Tibial nerve (tissue), 4 donors: ENCODE measurements at regions not wholly inside any gene's neighbourhood (a gene's known extent, or its start where the extent isn't known, plus 50 kb on each side); places are given as distances from the start of the nearest gene placed in this dataset.

Experiments
- DNase-seq, 2 donors: peaks; one replicate each; pipeline ENCODE4 v3.0.0-alpha.2; 2019; ENCODE audit warnings: low spot score in 2 of 2
- H3K27ac ChIP-seq, 4 donors: fragments of 200-600 bp; sonication (generic) in 3 of 4; one replicate each; pipeline ENCODE4 v1.5.1; 2017 to 2019; ENCODE audit warnings: mild to moderate bottlenecking in 1 of 4
- H3K27me3 ChIP-seq, 2 donors: fragments of 200-600 bp; sonication (generic) in 1 of 2; one replicate each; pipeline versions ENCODE4 v1.5.1 to v1.6.0; 2017 to 2019
- H3K36me3 ChIP-seq, 3 donors: fragments of 200-600 bp; sonication (generic); one replicate each; pipeline ENCODE4 v1.5.1; 2018 to 2019
- H3K4me1 ChIP-seq, 4 donors: fragments of 200-600 bp; sonication (generic) in 3 of 4; one replicate each; pipeline ENCODE4 v1.5.1; 2017 to 2019
- H3K4me3 ChIP-seq, 4 donors: fragments of 200-600 bp; sonication (generic) in 3 of 4; one replicate each; pipeline ENCODE4 v1.5.1; 2017 to 2019; ENCODE audit warnings: mild to moderate bottlenecking in 1 of 4, moderate library complexity in 1 of 4
- H3K9me3 ChIP-seq, 4 donors: fragments of 200-600 bp; sonication (generic) in 3 of 4; one replicate each; pipeline ENCODE4 v1.5.1; 2017 to 2019
- CTCF ChIP-seq, 5 experiments: fragments of 200-600 bp in 3 of 5; fragments of 450-650 bp in 2 of 5; sonication (generic) in 3 of 5; IDR thresholded peaks; one replicate each; pipeline ENCODE4 v1.5.1; 2016 to 2019; ENCODE audit warnings: antibody characterized with exemption in 5 of 5, mild to moderate bottlenecking in 3 of 5, moderate library complexity in 2 of 5
- EP300 ChIP-seq, 2 donors: sonication (generic); formaldehyde crosslinking; IDR thresholded peaks; one replicate each; pipeline ENCODE4 v1.6.1; 2017; ENCODE audit warnings: antibody characterized with exemption in 2 of 2, mild to moderate bottlenecking in 1 of 2
- POLR2A ChIP-seq, 2 donors: fragments of 450-650 bp; IDR thresholded peaks; one replicate each; pipeline ENCODE4 v1.6.1; 2017; ENCODE audit warnings: antibody characterized with exemption in 2 of 2, mild to moderate bottlenecking in 2 of 2, moderate library complexity in 2 of 2
- WGBS, 2 donors: methylation state at CpG; one replicate each; pipeline ENCODE4 v1.1.5; 2018; 5-methylcytosine and 5-hydroxymethylcytosine counted together

- TF ChIP-seq EP300 (IDR thresholded peaks at IDR 0.05) = no peak
- DNase-seq = no peak
- no peaks in the 10 kb centered on the region for H3K4me1 ChIP-seq
- no peak overlapping the region for H3K4me3 ChIP-seq
- no peaks in the 10 kb centered on the region for H3K9me3 ChIP-seq
- H3K27me3 ChIP-seq = no peaks in the 10 kb centered on the region
- H3K36me3 ChIP-seq = no peaks in the 10 kb centered on the region
- WGBS, 2 donors = 82 to 85% methylated on average over 2 of the region's 2 CpGs
- no peak overlapping the region for H3K27ac ChIP-seq
Measured at GRCh38 chr1:57644667-57645066, 220.8 kb upstream of the DAB1 start.

DNA sequence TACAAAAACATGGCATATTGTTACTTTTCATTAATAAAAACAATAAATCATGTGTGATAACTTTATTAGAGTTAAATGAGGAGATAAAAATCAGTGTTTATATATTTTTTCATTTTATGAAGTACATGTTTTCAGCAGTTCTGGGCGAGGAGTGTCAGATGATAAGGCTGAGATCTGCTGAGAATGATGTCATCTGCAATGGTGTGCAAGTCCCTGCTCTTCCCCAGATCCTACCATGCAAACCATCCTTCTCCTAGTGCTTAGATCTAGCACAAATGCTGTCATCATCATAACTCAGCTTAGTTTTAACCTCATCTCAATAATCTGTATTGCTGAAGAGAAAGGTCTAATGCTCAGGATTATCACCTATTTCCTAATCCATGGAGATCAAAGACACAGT, 214.4 kb upstream of the DAB1 start:
- no peaks in the 10 kb centered on the region for H3K9me3 ChIP-seq
- H3K4me1 ChIP-seq = no peaks in the 10 kb centered on the region
- no peak for TF ChIP-seq POLR2A (IDR thresholded peaks at IDR 0.05)
- TF ChIP-seq EP300 (IDR thresholded peaks at IDR 0.05) = no peak
- TF ChIP-seq CTCF (IDR thresholded peaks at IDR 0.05) = no peak
- no peaks in the 10 kb centered on the region for H3K36me3 ChIP-seq
- no peak overlapping the region for H3K4me3 ChIP-seq
- 60 to 70% methylated on average over 1 of the region's 1 CpG for WGBS, 2 donors
- no peaks in the 10 kb centered on the region for H3K27me3 ChIP-seq
- no peak overlapping the region for H3K27ac ChIP-seq
- no peak for DNase-seq

GRCh38 chr1:57637155-57637554, 213.3 kb upstream of the DAB1 start:
- Histone ChIP-seq H3K27ac (no peak overlapping the region), H3K4me1 (no peaks in the 10 kb centered on the region), H3K9me3 (no peaks in the 10 kb centered on the region), H3K4me3 (no peak overlapping the region), H3K27me3 (no peaks in the 10 kb centered on the region), H3K36me3 (no peaks in the 10 kb centered on the region)
- no peak for DNase-seq
- TF ChIP-seq POLR2A (IDR thresholded peaks at IDR 0.05) (no peak), EP300 (IDR thresholded peaks at IDR 0.05) (no peak), CTCF (IDR thresholded peaks at IDR 0.05) (no peak)
- 81 to 100% methylated on average over 2 of the region's 2 CpGs for WGBS, 2 donors

GRCh38 chr1:57633881-57634280, 210.0 kb upstream of the DAB1 start:
- Histone ChIP-seq H3K4me1 (no peaks in the 10 kb centered on the region), H3K9me3 (no peaks in the 10 kb centered on the region), H3K27me3 (no peaks in the 10 kb centered on the region), H3K27ac (no peak overlapping the region), H3K36me3 (no peaks in the 10 kb centered on the region), H3K4me3 (no peak overlapping the region)
- 77 to 82% methylated on average over 3 of the region's 3 CpGs for WGBS, 2 donors
- DNase-seq = no peak
- TF ChIP-seq CTCF (IDR thresholded peaks at IDR 0.05) = no peak
- TF ChIP-seq EP300 (IDR thresholded peaks at IDR 0.05) = no peak
- no peak for TF ChIP-seq POLR2A (IDR thresholded peaks at IDR 0.05)

- TF ChIP-seq POLR2A (IDR thresholded peaks at IDR 0.05) (no peak), CTCF (IDR thresholded peaks at IDR 0.05) (no peak), EP300 (IDR thresholded peaks at IDR 0.05) (no peak)
- no peak overlapping the region for H3K27ac ChIP-seq
- H3K27me3 ChIP-seq = no peaks in the 10 kb centered on the region
- H3K4me1 ChIP-seq = no peaks in the 10 kb centered on the region
- no peaks in the 10 kb centered on the region for H3K36me3 ChIP-seq
- no peaks in the 10 kb centered on the region for H3K9me3 ChIP-seq
- DNase-seq = no peak
- no peak overlapping the region for H3K4me3 ChIP-seq
- 33 to 48% methylated on average over 4 of the region's 4 CpGs for WGBS, 2 donors
Measured at GRCh38 chr1:57633056-57633455, 209.2 kb upstream of the DAB1 start.

- H3K27ac ChIP-seq = no peak overlapping the region
- TF ChIP-seq CTCF (IDR thresholded peaks at IDR 0.05) (no peak), EP300 (IDR thresholded peaks at IDR 0.05) (no peak)
- no peaks in the 10 kb centered on the region for H3K4me1 ChIP-seq
- no peak for DNase-seq
- no peaks in the 10 kb centered on the region for H3K9me3 ChIP-seq
- no peaks in the 10 kb centered on the region for H3K27me3 ChIP-seq
- 69 to 71% methylated on average over 3 of the region's 3 CpGs for WGBS, 2 donors
- no peaks in the 10 kb centered on the region for H3K36me3 ChIP-seq
- H3K4me3 ChIP-seq = no peak overlapping the region
Measured at GRCh38 chr1:57632401-57632800, 208.5 kb upstream of the DAB1 start.
